CD4-positive, alpha-beta T cell treated with Interleukin-6 for 4 hours (primary cell): ENCODE measurements at regions not wholly inside any gene's neighbourhood (a gene's known extent, or its start where the extent isn't known, plus 50 kb on each side); places are given as distances from the start of the nearest gene placed in this dataset.

Experiments
- DNase-seq: peaks from one replicate; pipeline ENCODE4 v3.0.0-alpha.2; 2020; ENCODE audit warnings: mixed read lengths

- DNase-seq: no peak
Observed at GRCh38 chrX:10021461-10022272, 54.5 kb downstream of the CLDN34 start.

GRCh38 chrX:10022273-10022541 is 55.0 kb downstream of the CLDN34 start:
- DNase-seq: no peak

DNA sequence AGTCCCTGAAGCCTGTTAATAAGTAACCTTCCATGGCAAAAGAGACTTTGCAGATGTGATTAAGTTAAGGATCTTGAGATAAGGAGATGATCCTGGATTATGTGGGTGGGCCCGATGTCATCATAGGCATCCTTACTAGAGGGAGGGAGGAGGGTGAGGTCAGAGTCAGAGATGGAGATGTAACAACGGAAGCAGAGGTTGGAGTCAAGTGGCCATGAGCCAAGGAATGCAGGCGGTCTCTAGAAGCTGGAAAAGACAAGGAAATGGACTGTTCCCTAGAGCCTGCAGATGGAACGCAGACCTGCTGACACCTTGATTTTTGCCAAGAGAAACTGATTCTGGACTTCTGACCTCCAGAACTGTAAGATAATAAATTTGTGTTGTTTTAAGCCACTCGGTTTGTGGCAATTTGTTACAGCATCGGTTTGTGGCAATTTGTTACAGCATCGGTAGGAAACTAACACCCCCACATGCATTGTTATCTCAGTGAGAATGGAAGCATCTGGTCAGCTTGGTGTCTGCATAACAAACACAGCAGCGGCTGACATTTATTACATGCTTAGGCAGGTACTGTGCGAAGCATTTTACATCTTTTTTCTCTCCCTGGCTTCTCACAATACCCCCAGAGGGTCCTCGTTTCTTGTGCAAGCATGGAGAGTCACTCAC is 55.6 kb downstream of the CLDN34 start:
- no peak for DNase-seq

DNA sequence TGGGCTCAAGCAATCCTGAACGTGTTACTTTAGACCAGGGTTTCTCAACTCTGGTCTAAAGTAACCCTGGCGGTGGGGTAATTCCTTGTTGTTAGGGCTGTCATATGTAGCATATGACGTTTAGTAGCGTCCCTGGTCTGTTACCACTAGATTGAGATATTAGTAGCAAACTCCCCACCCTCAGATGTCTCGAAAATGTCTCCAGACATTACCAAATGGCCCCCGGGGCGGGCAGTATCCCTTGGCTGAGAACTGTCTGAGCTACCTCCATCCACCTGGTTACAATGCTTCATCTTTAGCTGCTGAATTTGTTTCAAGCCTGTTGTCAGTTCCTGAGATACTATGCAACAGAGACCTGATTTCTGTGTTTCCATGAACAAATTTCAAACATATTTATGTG is 56.7 kb downstream of the CLDN34 start:
- DNase-seq: no peak

DNA sequence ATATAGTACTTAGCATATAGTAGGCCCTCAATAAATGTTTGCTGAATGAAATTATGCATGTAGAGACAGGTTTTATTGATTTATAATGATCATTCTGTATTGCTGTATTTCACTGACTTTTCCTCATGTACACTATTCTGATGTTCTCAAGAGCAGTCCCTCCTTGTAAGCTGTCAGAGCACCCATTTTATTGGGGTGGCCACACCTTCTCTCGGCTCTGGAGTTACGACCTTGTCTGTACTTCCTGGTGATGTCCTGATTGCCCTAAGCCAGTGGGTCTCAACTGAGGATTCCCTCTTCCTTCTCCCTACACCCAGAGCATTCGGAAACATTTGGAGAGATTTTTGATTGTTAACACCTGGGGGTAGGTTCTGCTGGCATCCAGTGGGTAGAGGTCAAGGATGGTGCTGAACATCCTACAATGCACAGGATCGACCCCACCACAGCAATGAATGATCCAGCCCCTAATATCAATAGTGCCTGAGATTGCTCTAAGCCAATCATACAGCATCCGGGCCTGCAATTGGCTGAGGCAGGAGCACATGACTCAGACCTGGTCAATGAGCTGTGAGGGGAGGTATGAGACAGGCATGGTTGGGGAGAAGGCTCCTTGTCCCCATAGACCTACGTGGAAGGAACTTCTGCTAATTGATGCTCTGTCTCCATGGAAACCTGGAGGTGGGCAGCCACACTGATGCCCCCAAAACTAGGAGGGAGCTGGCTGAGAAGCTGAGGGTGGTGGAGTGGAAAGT is 58.8 kb downstream of the CLDN34 start:
- no peak for DNase-seq

- DNase-seq: no peak
Observed at GRCh38 chrX:10028283-10029104, 61.3 kb downstream of the CLDN34 start.

DNA sequence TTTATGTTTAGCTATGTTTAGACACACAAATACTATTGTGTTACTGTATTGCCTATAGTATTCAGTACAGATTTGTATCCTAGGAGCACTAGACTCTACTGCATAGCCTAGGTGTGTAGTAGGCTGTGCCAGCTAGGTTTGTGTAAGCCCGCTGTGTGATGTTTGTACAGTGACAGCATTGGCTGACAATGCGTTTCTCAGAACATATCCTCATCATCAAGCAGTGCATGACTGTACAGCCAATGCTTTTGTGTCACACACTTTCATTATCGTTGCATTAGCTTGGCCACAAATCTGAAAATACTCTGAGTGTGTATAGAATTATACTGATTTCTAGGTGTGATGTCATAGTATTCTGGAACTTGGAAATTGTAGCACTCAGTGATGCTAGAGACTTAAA is 63.4 kb downstream of the CLDN34 start:
- DNase-seq: no peak

DNA sequence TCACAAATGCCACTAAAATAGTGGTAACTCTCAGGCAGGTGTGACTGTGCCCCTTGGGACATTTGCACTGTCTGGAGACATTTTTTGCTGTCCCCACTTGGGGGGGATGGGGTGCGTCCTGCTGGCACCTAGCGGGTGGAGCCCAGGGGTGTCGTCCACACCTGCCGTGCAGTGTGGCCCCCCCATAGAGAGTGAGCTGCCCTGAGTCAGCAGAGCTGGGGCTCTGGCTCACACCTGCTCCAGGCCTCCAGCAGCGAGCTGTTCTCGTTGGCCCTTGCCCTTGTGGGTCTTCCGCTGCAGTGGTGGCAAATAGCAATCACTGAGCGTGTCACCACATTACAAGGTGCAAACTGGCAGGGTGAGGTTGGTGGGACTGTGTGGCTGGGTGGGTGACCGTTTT is 64.6 kb downstream of the CLDN34 start:
- no peak for DNase-seq

DNA sequence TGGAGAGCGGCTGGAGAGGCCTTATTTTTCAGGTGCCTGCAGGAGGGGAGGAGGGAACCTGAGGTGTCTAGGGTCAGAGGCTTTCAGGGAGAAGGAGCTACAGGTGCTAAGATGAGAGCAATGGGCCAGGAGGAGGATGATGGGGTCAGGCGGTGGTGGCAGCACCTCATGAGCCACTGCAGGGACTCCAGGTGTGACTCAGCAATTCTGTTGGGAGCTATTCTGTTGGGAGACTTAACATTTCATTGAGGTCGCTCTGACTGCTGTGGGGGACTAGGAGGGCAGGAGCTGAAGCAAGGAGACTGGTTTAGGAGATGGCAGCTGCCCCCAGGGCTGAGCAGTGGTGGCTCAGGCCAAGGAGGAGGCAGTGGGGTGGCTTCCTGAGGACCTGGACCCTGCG is 65.0 kb downstream of the CLDN34 start:
- DNase-seq: no peak

DNA sequence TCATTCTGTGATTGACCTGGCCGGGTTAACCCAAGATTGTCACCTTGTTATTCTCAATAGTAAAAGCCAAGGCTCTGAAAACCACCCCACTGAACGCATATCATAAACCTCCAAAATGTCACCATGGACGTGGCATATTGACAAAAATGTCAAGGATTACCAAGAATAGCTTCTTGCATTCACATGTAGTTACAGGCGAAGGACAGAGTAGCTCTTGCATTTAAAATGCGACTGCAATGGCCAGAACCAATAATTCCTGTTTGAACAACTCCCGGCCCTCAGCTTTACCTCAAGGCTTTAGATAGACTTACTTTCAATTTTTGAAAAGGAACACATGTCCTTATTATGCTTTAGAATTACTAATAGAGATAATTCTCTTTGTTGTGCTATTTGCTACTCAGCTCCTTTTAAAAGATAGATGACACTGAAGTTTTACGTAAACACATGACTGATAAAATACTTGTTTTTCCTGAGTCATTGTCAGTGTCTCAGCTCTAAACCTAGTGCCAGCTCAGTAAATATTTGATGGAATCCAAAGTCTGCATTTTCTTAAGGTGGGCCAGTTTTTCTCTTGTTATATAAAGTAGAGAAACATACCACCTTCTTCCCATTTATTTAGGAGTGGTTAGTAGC is 66.3 kb downstream of the CLDN34 start:
- DNase-seq: no peak

DNA sequence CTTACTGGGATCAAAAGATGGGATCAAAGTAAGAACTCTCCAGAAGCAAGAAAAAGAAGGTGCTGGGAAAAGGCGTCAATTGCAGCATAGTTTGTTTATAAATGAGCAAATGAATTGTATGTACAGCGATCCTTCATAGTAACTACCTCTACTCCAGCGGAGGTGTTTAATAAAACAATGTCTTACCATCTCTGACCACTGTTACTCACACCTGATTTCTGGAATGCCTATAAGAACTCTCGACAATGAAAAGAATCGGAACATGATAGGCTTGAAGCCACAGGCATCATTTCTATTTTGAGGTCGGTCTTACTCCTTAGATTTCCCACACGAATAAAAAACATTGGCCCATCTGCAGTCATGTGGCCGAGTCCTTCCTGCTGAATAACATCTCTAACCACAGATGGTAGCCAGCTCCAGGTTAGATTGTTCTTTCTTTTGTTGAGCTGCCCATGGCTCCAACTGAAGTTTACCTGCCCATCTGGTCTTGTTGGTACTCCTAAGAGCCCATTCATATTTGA is 67.6 kb downstream of the CLDN34 start:
- no peak for DNase-seq

- no peak for DNase-seq
Observed at GRCh38 chrX:10038585-10038984, 71.4 kb downstream of the CLDN34 start.

DNA sequence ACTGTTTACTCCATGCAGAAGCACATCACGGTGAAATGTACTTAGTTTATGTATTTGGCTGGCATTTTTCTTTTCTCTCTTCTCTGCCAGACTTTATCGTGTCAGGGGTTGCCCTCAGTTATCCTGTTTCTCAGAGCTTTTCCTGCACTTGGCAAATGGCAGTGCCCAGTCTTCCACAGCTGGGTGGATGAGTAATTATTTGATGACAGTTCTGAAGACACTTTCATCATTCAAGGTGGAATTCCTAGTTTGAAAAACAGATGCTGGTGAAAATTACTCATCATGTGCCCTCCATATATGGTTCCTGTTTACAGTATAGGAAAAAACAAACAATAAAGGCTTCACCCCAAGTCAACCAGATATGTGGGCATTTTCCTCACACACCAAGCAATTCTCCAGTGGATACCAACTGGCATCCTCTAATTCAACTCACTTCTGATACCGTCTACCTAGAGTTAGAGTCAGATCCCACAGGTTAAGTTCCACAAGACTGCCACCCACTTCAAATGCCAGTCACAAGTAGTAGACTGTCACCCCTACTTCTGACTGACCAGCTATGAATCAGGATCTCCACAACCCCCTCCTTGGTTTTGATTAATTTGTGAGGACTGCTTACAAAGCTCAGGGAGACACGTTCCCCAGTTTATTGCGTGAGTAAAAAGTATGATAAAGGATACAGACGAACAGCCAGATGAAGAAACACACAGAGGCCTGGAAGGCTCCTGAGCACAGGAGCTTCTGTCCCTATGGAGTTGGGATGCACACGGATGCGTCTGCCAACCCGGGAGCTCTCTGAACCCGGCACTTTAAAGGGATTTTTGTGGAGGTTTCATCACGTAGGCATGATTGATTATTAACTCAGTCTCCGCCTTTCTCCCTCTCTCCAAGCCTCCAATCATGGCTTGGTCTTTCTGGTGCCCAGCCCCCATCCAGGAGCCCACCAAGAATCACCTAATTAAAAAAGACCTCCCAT is 72.9 kb downstream of the CLDN34 start:
- DNase-seq: no peak

DNA sequence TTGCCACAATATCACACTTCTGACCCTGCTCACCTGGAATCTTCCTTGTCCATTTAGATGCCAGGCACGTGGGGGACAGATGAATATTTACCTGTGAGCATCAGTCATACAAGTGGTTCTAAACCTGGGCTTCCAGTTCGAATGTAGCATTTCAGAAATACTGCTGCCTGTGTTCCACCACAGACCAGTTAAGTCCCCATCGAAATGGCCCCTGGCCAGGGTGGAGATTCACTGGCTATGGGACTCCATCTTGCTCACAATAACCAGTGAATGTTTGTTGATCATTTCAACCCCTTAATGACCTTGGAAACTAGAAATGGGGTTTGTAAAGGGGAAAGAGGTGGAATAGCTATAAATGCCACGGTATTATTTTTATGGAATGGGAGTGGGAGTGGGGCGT is 73.8 kb downstream of the CLDN34 start:
- no peak for DNase-seq

- no peak for DNase-seq
Observed at GRCh38 chrX:10041383-10041782, 74.2 kb downstream of the CLDN34 start.

DNA sequence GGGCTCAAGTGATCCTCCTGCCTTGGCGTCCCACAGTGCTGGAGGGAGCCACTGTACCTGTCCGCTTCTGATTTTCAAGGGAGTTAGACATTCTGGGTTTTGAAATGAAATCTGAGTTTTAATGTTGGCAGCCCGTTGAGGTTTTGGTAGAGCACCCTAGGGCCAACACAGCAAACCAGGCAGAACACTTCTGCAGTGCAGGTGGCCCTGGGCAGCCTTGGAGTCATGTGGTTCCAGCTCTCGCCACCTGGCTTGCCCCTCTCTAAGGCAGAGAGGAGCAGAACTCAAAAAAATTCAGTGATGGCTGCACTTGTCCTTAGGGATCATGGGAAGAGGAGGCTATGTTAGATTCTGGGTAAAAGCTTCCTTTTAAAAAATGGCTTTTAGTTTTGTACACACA is 74.9 kb downstream of the CLDN34 start:
- no peak for DNase-seq

DNA sequence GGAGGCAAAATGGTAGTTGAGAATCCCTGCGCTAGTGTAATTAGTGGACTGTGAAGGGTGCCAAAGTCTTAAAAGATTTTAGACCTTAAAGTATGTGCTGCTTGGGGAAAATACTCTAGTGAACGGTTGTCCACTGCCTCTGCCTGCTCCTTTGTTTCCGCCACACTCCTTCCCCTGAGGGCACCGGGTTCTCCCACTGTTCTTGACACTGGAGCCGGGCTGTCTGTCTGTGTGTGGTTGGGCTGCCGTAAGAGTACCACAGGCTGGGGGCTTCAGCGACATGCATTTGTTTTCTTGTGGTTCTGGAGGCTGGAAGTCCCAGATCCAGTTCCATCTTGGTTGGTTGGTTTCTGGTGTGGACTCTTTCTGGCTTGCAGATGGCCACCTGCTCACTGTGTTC is 76.2 kb downstream of the CLDN34 start:
- DNase-seq: no peak

DNA sequence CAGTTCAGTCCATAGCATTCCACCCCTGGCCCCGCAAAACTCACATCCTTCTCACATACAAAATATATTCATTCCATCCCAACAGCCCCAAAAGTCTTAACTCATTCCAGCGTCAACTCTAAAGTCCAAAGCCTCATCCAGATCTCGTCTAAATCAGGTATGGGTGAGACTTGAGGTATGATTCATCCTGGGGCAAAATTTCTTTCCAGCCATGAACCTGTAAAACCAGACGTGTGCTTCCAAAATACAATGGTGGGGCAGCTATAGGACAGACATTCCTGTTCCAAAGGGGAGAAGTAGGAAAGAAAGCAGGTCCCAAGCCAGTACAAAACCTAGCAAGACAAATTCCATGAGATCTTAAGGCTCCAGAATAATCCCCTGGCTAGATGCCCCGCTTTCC is 76.9 kb downstream of the CLDN34 start:
- no peak for DNase-seq

GRCh38 chrX:10045327-10046000 is 78.3 kb downstream of the CLDN34 start:
- DNase-seq: no peak

GRCh38 chrX:10047133-10047532 is 80.0 kb downstream of the CLDN34 start:
- DNase-seq: no peak

GRCh38 chrX:10047631-10048030 is 80.5 kb downstream of the CLDN34 start:
- no peak for DNase-seq
